Uterus (tissue), 3 donors: ENCODE measurements at regions not wholly inside any gene's neighbourhood (a gene's known extent, or its start where the extent isn't known, plus 50 kb on each side); places are given as distances from the start of the nearest gene placed in this dataset.
"Not testable (repeated sequence)": the region's sequence is repeated elsewhere in the genome, so short reads cannot be mapped to it uniquely, and the experiment has no call there.

Source experiments
- DNase-seq, 2 donors: peaks; one replicate each; pipeline ENCODE4 v3.0.0-alpha.2; 2019 to 2020
- H3K27ac ChIP-seq, 2 donors: fragments of 200-600 bp; sonication (generic); 1 replicate in 1 of 2; 2 replicates in 1 of 2; pipeline ENCODE4 v1.5.1; 2016 to 2018
- H3K27me3 ChIP-seq, 2 donors: fragments of 200-600 bp; sonication (generic); one replicate each; pipeline ENCODE4 v1.5.1; 2018 to 2019; ENCODE audit warnings: control low read depth in 1 of 2
- H3K36me3 ChIP-seq, 2 donors: fragments of 200-600 bp; sonication (generic); one replicate each; pipeline ENCODE4 v1.5.1; 2019; ENCODE audit warnings: control low read depth in 1 of 2
- H3K4me1 ChIP-seq, 2 donors: fragments of 200-600 bp; sonication (generic); one replicate each; pipeline ENCODE4 v1.5.1; 2018 to 2019; ENCODE audit warnings: control low read depth in 1 of 2
- H3K4me3 ChIP-seq, 2 donors: fragments of 200-600 bp; sonication (generic); 1 replicate in 1 of 2; 2 replicates in 1 of 2; pipeline ENCODE4 v1.5.1; 2018 to 2019; ENCODE audit warnings: mild to moderate bottlenecking in 1 of 2
- H3K9me3 ChIP-seq, 2 donors: fragments of 200-600 bp; sonication (generic); one replicate each; pipeline ENCODE4 v1.5.1; 2019; ENCODE audit warnings: control low read depth in 1 of 2
- CTCF ChIP-seq, 4 experiments: fragments of 200-600 bp in 2 of 4; fragments of 450-650 bp in 2 of 4; sonication (generic) in 2 of 4; IDR thresholded peaks; one replicate each; pipeline ENCODE4 v1.5.1; 2016 to 2019; ENCODE audit warnings: antibody characterized with exemption in 4 of 4, mild to moderate bottlenecking in 2 of 4, moderate library complexity in 1 of 4
- POLR2A ChIP-seq, 2 donors: fragments of 450-650 bp; IDR thresholded peaks; one replicate each; pipeline ENCODE4 v1.6.1; 2016; ENCODE audit warnings: antibody characterized with exemption in 2 of 2, mild to moderate bottlenecking in 1 of 2, moderate library complexity in 1 of 2
- intact Hi-C: fragments of 100-400 bp; cut with DNase I; formaldehyde crosslinking; loops from one replicate; pipeline ENCODE4 v1.15.1; 2023; ENCODE audit warnings: low total_unique reads
- donor health status: DM: yes; HTN: yes; CAD: no.

DNA sequence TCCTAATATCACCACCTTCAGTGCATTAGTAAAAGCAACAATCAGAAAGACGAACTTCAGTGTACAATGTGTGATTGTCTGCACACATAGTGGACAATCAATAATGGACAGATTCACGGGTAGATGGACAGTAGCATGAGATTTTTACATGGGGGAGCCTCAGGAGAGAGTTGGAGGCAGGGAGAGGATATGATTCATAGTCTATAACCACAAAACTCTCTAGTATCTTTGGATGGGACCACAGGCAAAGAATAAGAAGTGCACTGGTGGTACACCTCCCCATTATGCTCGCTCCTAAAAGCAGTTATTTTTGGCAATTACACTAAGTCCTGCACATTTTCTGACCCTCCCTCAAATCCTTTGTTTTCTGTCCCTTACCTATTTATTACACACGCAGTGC is 624.4 kb upstream of the ACTRT1 start:
- H3K27ac ChIP-seq: no peak overlapping the region
- intact Hi-C loops: no loop called here
- H3K36me3 ChIP-seq: no peaks in the 10 kb centered on the region
- no peaks in the 10 kb centered on the region for H3K27me3 ChIP-seq
- H3K4me1 ChIP-seq: no peaks in the 10 kb centered on the region
- no peaks in the 10 kb centered on the region for H3K9me3 ChIP-seq
- DNase-seq: no peak
- TF ChIP-seq CTCF (IDR thresholded peaks at IDR 0.05): no peak
- no peak for TF ChIP-seq POLR2A (IDR thresholded peaks at IDR 0.05)
- H3K4me3 ChIP-seq: no peak overlapping the region

DNA sequence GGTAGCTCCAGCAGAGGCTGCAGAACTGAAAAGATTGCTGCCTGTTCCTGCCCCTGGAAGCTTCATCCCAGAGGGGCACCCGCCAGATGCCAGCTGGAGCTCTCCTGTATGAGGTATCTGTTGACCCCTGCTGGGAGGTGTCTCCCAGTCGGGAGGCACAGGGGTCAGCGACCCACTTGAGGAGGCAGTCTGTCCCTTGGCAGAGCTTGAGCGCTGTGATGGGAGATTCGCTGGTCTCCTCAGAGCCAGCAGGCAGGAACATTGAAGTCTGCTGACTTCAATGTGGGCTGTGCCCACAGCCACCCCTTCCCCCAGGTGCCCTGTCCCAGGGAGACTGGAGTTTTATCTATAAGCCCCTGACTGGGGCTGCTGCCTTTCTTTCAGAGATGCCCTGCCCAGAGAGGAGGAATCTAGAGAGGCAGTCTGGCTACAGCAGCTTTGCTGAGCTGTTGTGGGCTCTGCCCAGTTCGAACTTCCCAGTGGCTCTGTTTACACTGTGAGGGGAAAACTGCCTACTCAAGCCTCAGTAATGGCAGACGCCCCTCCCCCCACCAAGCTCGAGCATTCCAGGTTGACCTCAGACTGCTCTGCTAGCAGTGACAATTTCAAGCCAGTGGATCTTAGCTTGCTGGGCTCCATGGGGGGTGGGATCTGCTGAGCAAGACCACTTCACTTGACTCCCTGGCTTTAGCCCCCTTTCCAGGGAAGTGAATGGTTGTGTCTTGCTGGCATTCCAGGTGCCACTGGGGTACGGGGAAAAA is 622.3 kb upstream of the ACTRT1 start:
- DNase-seq, H3K27me3 ChIP-seq, H3K4me3 ChIP-seq, H3K4me1 ChIP-seq, intact Hi-C loops, H3K9me3 ChIP-seq, H3K27ac ChIP-seq, H3K36me3 ChIP-seq: not testable (repeated sequence)

DNA sequence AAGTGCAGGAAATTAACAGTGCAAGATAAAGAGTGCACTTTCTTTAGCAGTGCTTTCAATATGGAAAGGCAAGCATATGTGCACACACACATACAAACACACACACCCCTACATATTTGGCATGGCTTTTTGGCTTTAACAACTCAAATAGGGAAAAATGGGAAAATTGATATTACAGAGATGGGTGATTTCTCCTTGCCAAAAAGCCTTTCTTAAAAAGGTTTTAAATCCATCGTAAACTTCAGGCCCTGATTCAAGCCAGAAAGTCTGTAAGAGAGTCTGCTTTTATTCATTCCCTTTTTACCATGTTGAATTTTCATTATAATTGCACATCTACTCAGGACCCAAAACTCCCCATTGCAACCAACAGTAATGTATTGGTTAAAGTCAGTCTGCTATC is 612.0 kb upstream of the ACTRT1 start:
- H3K27ac ChIP-seq: no peak overlapping the region
- H3K27me3 ChIP-seq: no peaks in the 10 kb centered on the region
- intact Hi-C loops: no loop called here
- no peak overlapping the region for H3K4me3 ChIP-seq
- no peak for DNase-seq
- H3K9me3 ChIP-seq: no peaks in the 10 kb centered on the region
- no peaks in the 10 kb centered on the region for H3K4me1 ChIP-seq
- no peak for TF ChIP-seq POLR2A (IDR thresholded peaks at IDR 0.05)
- no peak for TF ChIP-seq CTCF (IDR thresholded peaks at IDR 0.05)
- H3K36me3 ChIP-seq: no peaks in the 10 kb centered on the region

DNA sequence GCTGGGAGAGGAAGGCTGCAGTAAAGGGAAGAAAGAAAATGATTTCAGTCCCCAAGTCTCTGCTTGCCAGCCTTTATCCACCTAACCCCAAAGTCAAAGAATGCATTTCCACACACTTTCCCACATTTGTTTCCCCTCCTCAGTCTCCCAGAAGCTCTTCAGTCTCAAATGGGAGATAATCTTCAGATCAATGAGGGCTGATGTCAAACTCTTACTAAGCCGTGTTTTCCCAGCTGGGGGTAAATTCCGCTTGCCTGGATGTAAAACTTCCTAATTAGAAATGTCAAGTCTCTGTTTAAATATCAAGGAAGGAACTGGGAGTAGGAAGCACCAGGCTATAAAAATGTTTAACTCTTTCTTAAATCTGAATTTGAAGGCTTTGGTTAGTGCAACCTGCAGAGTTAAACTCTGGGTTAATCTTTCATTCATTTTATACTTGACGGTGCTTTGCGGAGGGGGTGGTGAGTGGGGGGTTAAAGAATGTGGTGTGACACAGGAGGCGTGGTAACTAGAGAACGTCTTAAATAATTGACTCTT is 601.4 kb upstream of the ACTRT1 start:
- no peak for DNase-seq
- H3K4me3 ChIP-seq: no peak overlapping the region
- no peaks in the 10 kb centered on the region for H3K27me3 ChIP-seq
- H3K36me3 ChIP-seq: no peaks in the 10 kb centered on the region
- H3K4me1 ChIP-seq: no peaks in the 10 kb centered on the region
- intact Hi-C loops: no loop called here
- TF ChIP-seq POLR2A (IDR thresholded peaks at IDR 0.05) (no peak), CTCF (IDR thresholded peaks at IDR 0.05) (no peak)
- no peaks in the 10 kb centered on the region for H3K9me3 ChIP-seq
- no peak overlapping the region for H3K27ac ChIP-seq

- TF ChIP-seq POLR2A (IDR thresholded peaks at IDR 0.05) (no peak), CTCF (IDR thresholded peaks at IDR 0.05) (no peak)
- H3K27ac ChIP-seq: no peak overlapping the region
- H3K27me3 ChIP-seq: no peaks in the 10 kb centered on the region
- H3K9me3 ChIP-seq: no peaks in the 10 kb centered on the region
- no peaks in the 10 kb centered on the region for H3K36me3 ChIP-seq
- intact Hi-C loops: no loop called here
- H3K4me3 ChIP-seq: no peak overlapping the region
- no peak for DNase-seq
- H3K4me1 ChIP-seq: no peaks in the 10 kb centered on the region
These were observed 598.1 kb upstream of the ACTRT1 start for GRCh38 chrX:128650326-128650725.
